ENCODE measurements at regions not wholly inside any gene's neighbourhood (a gene's known extent, or its start where the extent isn't known, plus 50 kb on each side); places are given as distances from the start of the nearest gene placed in this dataset.
"Not testable (repeated sequence)": the region's sequence is repeated elsewhere in the genome, so short reads cannot be mapped to it uniquely, and the experiment has no call there.

- DNase-seq = no peak
Observed at GRCh38 chr1:114260805-114261484, 107.3 kb upstream of the SYT6 start.

GRCh38 chr1:114259511-114260160 lies 106.0 kb upstream of the SYT6 start:
- DNase-seq = no peak

- DNase-seq = no peak
Observed at GRCh38 chr1:114258633-114259032, 105.0 kb upstream of the SYT6 start.

GRCh38 chr1:114258074-114258473 lies 104.4 kb upstream of the SYT6 start:
- no peak for DNase-seq

- DNase-seq = no peak
Observed at GRCh38 chr1:114257554-114257953, 103.9 kb upstream of the SYT6 start.

GRCh38 chr1:114253900-114254299 lies 100.2 kb upstream of the SYT6 start:
- no peak for DNase-seq

- no peak for DNase-seq
Observed at GRCh38 chr1:114251573-114251939, 97.9 kb upstream of the SYT6 start.

- no peak for DNase-seq
Observed at GRCh38 chr1:114250683-114251572, 97.3 kb upstream of the SYT6 start.

GRCh38 chr1:114249691-114250090 lies 96.0 kb upstream of the SYT6 start:
- DNase-seq = no peak

GRCh38 chr1:114248162-114248561 lies 94.5 kb upstream of the SYT6 start:
- DNase-seq = no peak

GRCh38 chr1:114242531-114243210 lies 89.0 kb upstream of the SYT6 start:
- DNase-seq = not testable (repeated sequence)

GRCh38 chr1:114238053-114238452 lies 84.4 kb upstream of the SYT6 start:
- DNase-seq = no peak

- no peak for DNase-seq
Observed at GRCh38 chr1:114236517-114236916, 82.8 kb upstream of the SYT6 start.

- DNase-seq = peak; percentile 49
Observed at GRCh38 chr1:114235960-114236359, 82.3 kb upstream of the SYT6 start.

- no peak for DNase-seq
Observed at GRCh38 chr1:114235281-114235680, 81.6 kb upstream of the SYT6 start.

- DNase-seq = no peak
Observed at GRCh38 chr1:114234408-114235124, 80.9 kb upstream of the SYT6 start.

- no peak for DNase-seq
Observed at GRCh38 chr1:114232691-114233090, 79.0 kb upstream of the SYT6 start.

GRCh38 chr1:114231301-114231700 lies 77.6 kb upstream of the SYT6 start:
- DNase-seq = no peak

GRCh38 chr1:114229368-114229767 lies 75.7 kb upstream of the SYT6 start:
- no peak for DNase-seq

- no peak for DNase-seq
Observed at GRCh38 chr1:114227059-114227458, 73.4 kb upstream of the SYT6 start.

- DNase-seq = no peak
Observed at GRCh38 chr1:114224196-114224907, 70.7 kb upstream of the SYT6 start.

- no peak for DNase-seq
Observed at GRCh38 chr1:114222920-114223319, 69.3 kb upstream of the SYT6 start.

All from NCI-H1092 (cell line).